WTC11 (cell line): ENCODE measurements at regions not wholly inside any gene's neighbourhood (a gene's known extent, or its start where the extent isn't known, plus 50 kb on each side); places are given as distances from the start of the nearest gene placed in this dataset.

ENCODE experiments used
- ATAC-seq: fragments of 200-7000 bp; cut with Tn5 transposase; 2 replicates; pipeline ENCODE4 v1.10.0; 2021; ENCODE audit warnings: mild to moderate bottlenecking, moderate library complexity
- CTCF ChIA-PET: fragments of 300-600 bp; sonication (Branson Sonifier 250); formaldehyde crosslinking; loops from one replicate; lab custom pipeline; 2021; ENCODE audit warnings: antibody characterized with exemption; lab: Charles Lee
- POLR2A ChIA-PET: fragments of 350-600 bp; sonication (Branson Sonifier 250); formaldehyde crosslinking; loops from one replicate; lab custom pipeline; 2021; ENCODE audit warnings: antibody characterized with exemption; lab: Charles Lee
- DNase-seq: peaks from one replicate; pipeline ENCODE4 v3.0.0; 2021; ENCODE audit warnings: low spot score
- H3K27ac Mint-ChIP-seq: 2 replicates; pipeline ENCODE4 v1.8.0; 2021; ENCODE audit warnings: mixed read lengths
- H3K27me3 Mint-ChIP-seq: 2 replicates; pipeline ENCODE4 v1.8.0; 2021; ENCODE audit warnings: low read depth, mild to moderate bottlenecking, moderate library complexity, mixed read lengths
- H3K36me3 Mint-ChIP-seq: 2 replicates; pipeline ENCODE4 v1.8.0; 2021; ENCODE audit warnings: mixed read lengths
- H3K4me1 Mint-ChIP-seq: 2 replicates; pipeline ENCODE4 v1.8.0; 2022; ENCODE audit warnings: mixed read lengths
- H3K4me3 Mint-ChIP-seq: 2 replicates; pipeline ENCODE4 v1.8.0; 2021; ENCODE audit warnings: mild to moderate bottlenecking, moderate library complexity, mixed read lengths
- H3K9me3 Mint-ChIP-seq: 2 replicates; pipeline ENCODE4 v1.8.0; 2021; ENCODE audit warnings: mixed read lengths
- CBFB ChIP-seq: sonication (generic); formaldehyde crosslinking; IDR thresholded peaks from 2 replicates; pipeline ENCODE4 v1.8.1; 2022; ENCODE audit warnings: mild to moderate bottlenecking, low read depth, missing genetic modification reagents
- ELF4 ChIP-seq: sonication (generic); formaldehyde crosslinking; IDR thresholded peaks from 2 replicates; pipeline ENCODE4 v1.8.1; 2022; ENCODE audit warnings: low read depth, mild to moderate bottlenecking, moderate library complexity, missing genetic modification reagents
- GRHL2 ChIP-seq: fragments of 250-450 bp; sonication (Bioruptor Pico); IDR thresholded peaks from 2 replicates; pipeline ENCODE4 v1.8.0; 2022; ENCODE audit warnings: mild to moderate bottlenecking, moderate library complexity; ENCODE audit not compliant: insufficient replicate concordance, severe bottlenecking
- MXD4 ChIP-seq: fragments of 250-450 bp; sonication (Bioruptor Pico); IDR thresholded peaks from 2 replicates; pipeline ENCODE4 v1.8.0; 2021; ENCODE audit warnings: mild to moderate bottlenecking, moderate library complexity, borderline replicate concordance
- SP1 ChIP-seq: sonication (generic); formaldehyde crosslinking; conservative IDR thresholded peaks from 2 replicates; pipeline ENCODE4 v1.8.1; 2022; ENCODE audit warnings: missing genetic modification reagents
- ZNF416 ChIP-seq: fragments of 250-450 bp; sonication (Bioruptor Pico); IDR thresholded peaks from 2 replicates; pipeline ENCODE4 v1.9.0; 2021; ENCODE audit warnings: mild to moderate bottlenecking, inconsistent platforms
- TF ChIP-seq, protein P1 (sequence below): sonication (generic); formaldehyde crosslinking; IDR thresholded peaks from 2 replicates; pipeline ENCODE4 v1.8.1; 2023; ENCODE audit warnings: mild to moderate bottlenecking, missing genetic modification reagents
- TF ChIP-seq, protein P2 (sequence below): fragments of 250-450 bp; sonication (Bioruptor Pico); conservative IDR thresholded peaks from 2 replicates; pipeline ENCODE4 v1.9.0; 2021; ENCODE audit warnings: mild to moderate bottlenecking
- TF ChIP-seq, protein P3 (sequence below): fragments of 250-450 bp; sonication (Bioruptor Pico); IDR thresholded peaks from 2 replicates; pipeline ENCODE4 v1.9.0; 2021; ENCODE audit warnings: mild to moderate bottlenecking, borderline replicate concordance
- TF ChIP-seq, protein P4 (sequence below): sonication (generic); formaldehyde crosslinking; IDR thresholded peaks from 2 replicates; pipeline ENCODE4 v1.8.1; 2023; ENCODE audit warnings: mild to moderate bottlenecking, missing genetic modification reagents, borderline replicate concordance

DNA sequence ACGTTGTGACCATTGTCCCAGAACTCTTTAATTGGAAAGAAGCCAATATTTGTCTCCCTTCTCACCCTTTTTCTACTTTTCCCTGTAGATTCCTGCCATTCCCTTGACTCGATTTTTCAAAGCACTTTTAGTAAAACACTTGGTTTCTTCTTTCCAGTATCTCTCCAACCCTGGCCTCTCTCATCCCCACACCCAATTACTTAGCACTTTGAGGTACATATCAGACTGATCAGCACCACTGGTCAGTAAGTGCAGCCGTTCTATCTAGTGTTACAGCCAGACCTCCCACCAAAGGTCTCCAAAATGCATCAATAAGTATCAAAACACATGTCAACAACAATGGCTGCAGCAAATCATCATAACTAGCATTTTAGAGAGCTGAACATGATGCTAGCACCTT lies 141.9 kb downstream of the BTG1 start:
- H3K27me3 Mint-ChIP-seq, result no peaks in the 10 kb centered on the region
- no peak overlapping the region for H3K4me3 Mint-ChIP-seq
- H3K27ac Mint-ChIP-seq, result no peak overlapping the region
- ChIA-PET POLR2A (no interaction called here), CTCF (interaction anchor here (0.6 kb wide), 1 partner anchor 570 kb away, joined by 3 read pairs; no protein-coding TSS in a partner anchor)
- H3K36me3 Mint-ChIP-seq, result peaks cover 2% of the 10 kb centered on the region; the same call in 1 of the 2 replicates
- DNase-seq (no peak), ATAC-seq (no peak)
- peaks cover 16% of the 10 kb centered on the region for H3K4me1 Mint-ChIP-seq
- H3K9me3 Mint-ChIP-seq, result peaks cover 12% of the 10 kb centered on the region
- TF ChIP-seq, protein P1, sequence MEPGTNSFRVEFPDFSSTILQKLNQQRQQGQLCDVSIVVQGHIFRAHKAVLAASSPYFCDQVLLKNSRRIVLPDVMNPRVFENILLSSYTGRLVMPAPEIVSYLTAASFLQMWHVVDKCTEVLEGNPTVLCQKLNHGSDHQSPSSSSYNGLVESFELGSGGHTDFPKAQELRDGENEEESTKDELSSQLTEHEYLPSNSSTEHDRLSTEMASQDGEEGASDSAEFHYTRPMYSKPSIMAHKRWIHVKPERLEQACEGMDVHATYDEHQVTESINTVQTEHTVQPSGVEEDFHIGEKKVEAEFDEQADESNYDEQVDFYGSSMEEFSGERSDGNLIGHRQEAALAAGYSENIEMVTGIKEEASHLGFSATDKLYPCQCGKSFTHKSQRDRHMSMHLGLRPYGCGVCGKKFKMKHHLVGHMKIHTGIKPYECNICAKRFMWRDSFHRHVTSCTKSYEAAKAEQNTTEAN (CRISPR knock-in tag), result no peak
- TF ChIP-seq GRHL2 (CRISPR knock-in tag) (no peak), MXD4 (CRISPR knock-in tag) (no peak), ZNF416 (CRISPR knock-in tag) (no peak), CBFB (CRISPR knock-in tag) (no peak), ELF4 (CRISPR knock-in tag) (no peak)
- TF ChIP-seq, protein P2, sequence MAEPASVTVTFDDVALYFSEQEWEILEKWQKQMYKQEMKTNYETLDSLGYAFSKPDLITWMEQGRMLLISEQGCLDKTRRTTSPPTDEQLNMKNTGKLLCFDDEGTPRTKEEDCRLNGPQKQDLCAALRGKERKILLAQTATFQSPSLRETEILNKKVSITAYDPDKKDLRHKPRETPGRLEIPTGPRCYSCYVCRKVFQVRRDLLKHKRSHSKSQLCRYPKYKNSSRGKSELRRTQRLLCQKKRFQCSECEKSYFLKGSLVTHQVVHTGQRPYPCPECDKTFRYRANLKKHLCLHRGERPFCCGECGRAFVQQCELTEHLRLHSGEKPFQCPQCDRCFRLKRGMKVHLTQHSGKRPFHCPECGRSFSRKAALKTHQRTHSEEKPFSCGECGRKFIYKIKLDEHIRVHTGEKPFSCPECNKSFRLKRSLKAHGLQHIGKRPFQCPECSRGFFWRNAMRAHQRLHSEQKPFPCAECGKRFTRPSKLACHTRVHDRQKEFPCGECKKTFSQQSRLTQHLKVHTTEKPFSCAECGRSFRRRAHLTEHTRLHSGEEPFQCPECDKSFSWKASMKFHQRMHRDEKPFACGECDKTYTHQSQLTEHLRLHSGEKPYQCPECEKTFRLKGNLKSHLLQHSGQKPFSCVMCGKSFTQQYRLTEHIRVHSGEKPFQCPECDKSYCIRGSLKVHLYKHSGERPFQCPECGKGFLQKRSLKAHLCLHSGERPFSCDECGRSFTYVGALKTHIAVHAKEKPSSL (CRISPR knock-in tag), result no peak
- TF ChIP-seq, protein P3, sequence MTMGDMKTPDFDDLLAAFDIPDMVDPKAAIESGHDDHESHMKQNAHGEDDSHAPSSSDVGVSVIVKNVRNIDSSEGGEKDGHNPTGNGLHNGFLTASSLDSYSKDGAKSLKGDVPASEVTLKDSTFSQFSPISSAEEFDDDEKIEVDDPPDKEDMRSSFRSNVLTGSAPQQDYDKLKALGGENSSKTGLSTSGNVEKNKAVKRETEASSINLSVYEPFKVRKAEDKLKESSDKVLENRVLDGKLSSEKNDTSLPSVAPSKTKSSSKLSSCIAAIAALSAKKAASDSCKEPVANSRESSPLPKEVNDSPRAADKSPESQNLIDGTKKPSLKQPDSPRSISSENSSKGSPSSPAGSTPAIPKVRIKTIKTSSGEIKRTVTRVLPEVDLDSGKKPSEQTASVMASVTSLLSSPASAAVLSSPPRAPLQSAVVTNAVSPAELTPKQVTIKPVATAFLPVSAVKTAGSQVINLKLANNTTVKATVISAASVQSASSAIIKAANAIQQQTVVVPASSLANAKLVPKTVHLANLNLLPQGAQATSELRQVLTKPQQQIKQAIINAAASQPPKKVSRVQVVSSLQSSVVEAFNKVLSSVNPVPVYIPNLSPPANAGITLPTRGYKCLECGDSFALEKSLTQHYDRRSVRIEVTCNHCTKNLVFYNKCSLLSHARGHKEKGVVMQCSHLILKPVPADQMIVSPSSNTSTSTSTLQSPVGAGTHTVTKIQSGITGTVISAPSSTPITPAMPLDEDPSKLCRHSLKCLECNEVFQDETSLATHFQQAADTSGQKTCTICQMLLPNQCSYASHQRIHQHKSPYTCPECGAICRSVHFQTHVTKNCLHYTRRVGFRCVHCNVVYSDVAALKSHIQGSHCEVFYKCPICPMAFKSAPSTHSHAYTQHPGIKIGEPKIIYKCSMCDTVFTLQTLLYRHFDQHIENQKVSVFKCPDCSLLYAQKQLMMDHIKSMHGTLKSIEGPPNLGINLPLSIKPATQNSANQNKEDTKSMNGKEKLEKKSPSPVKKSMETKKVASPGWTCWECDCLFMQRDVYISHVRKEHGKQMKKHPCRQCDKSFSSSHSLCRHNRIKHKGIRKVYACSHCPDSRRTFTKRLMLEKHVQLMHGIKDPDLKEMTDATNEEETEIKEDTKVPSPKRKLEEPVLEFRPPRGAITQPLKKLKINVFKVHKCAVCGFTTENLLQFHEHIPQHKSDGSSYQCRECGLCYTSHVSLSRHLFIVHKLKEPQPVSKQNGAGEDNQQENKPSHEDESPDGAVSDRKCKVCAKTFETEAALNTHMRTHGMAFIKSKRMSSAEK (CRISPR knock-in tag), result no peak
- TF ChIP-seq, all 79 proteins: peak for 0

DNA sequence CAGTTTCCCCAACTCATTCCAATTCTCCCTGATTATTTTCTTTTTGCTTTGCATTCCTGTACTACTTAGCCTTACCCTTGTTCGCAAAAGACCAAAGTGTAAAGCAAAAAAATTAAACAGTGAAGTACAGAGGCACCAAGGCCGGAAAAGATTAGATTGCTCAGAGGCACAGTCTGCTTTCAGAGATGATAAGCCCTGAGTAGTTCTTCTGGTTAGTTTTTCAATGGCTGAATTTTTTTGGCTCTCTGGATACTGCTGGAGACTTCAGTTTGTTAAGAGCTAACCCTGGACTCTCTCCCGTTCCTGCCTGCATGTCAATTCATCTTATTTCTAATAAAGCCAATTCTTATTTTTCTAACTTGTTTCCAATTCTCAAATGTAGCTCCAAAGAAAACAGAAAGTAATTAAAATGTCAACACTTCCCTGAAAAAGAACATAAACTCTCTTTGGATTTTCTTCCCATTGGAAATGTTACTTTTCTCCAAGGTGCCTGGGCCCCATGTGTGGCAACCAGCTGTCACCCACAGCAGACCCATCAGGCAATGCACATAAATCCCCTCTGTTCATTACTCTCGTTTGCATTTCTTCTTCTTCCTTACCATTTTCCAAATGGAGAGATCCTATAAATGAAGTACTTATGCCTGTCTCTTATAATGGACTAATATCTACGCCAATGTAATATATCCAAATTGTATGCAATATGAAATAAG lies 142.8 kb downstream of the BTG1 start:
- Mint-ChIP-seq H3K9me3 (peaks cover 19% of the 10 kb centered on the region), H3K4me1 (peaks cover 10% of the 10 kb centered on the region), H3K27ac (no peak overlapping the region), H3K4me3 (no peak overlapping the region), H3K27me3 (no peaks in the 10 kb centered on the region), H3K36me3 (peaks cover 2% of the 10 kb centered on the region; the same call in 1 of the 2 replicates)
- ATAC-seq, result no peak
- TF ChIP-seq SP1, result no peak
- TF ChIP-seq, protein P4, sequence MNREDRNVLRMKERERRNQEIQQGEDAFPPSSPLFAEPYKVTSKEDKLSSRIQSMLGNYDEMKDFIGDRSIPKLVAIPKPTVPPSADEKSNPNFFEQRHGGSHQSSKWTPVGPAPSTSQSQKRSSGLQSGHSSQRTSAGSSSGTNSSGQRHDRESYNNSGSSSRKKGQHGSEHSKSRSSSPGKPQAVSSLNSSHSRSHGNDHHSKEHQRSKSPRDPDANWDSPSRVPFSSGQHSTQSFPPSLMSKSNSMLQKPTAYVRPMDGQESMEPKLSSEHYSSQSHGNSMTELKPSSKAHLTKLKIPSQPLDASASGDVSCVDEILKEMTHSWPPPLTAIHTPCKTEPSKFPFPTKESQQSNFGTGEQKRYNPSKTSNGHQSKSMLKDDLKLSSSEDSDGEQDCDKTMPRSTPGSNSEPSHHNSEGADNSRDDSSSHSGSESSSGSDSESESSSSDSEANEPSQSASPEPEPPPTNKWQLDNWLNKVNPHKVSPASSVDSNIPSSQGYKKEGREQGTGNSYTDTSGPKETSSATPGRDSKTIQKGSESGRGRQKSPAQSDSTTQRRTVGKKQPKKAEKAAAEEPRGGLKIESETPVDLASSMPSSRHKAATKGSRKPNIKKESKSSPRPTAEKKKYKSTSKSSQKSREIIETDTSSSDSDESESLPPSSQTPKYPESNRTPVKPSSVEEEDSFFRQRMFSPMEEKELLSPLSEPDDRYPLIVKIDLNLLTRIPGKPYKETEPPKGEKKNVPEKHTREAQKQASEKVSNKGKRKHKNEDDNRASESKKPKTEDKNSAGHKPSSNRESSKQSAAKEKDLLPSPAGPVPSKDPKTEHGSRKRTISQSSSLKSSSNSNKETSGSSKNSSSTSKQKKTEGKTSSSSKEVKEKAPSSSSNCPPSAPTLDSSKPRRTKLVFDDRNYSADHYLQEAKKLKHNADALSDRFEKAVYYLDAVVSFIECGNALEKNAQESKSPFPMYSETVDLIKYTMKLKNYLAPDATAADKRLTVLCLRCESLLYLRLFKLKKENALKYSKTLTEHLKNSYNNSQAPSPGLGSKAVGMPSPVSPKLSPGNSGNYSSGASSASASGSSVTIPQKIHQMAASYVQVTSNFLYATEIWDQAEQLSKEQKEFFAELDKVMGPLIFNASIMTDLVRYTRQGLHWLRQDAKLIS, result no peak
- CTCF ChIA-PET, result interaction anchor here (0.6 kb wide), 1 partner anchor 571 kb away, joined by 3 read pairs; no protein-coding TSS in a partner anchor
- POLR2A ChIA-PET, result interaction anchor here (0.5 kb wide), 1 partner anchor 1281 kb away, joined by 3 read pairs; no protein-coding TSS in a partner anchor
- DNase-seq, result no peak
